Smooth muscle cell (in vitro differentiated cells): ENCODE measurements at regions not wholly inside any gene's neighbourhood (a gene's known extent, or its start where the extent isn't known, plus 50 kb on each side); places are given as distances from the start of the nearest gene placed in this dataset.

Experiments
- DNase-seq: peaks from one replicate; lab custom pipeline; 2025; ENCODE audit not compliant: unreplicated experiment; lab: John Stamatoyannopoulos, UW
- H2AFZ ChIP-seq: fragments of 200-600 bp; sonication (generic); 2 replicates; pipeline ENCODE4 v1.6.0; 2016; ENCODE audit warnings: antibody characterized with exemption, low read depth, mild to moderate bottlenecking
- H3F3A ChIP-seq: fragments of 200-600 bp; sonication (generic); 2 replicates; pipeline ENCODE4 v1.6.0; 2017; ENCODE audit warnings: antibody characterized with exemption, low read depth
- H3K27ac ChIP-seq: fragments of 200-600 bp; sonication (generic); 2 replicates; pipeline ENCODE4 v1.5.1; 2016; ENCODE audit warnings: low read depth, mild to moderate bottlenecking
- H3K27me3 ChIP-seq: fragments of 200-600 bp; sonication (generic); 2 replicates; pipeline ENCODE4 v1.6.1; 2016; ENCODE audit warnings: low read depth, mild to moderate bottlenecking
- H3K36me3 ChIP-seq: fragments of 200-600 bp; sonication (generic); 2 replicates; pipeline ENCODE4 v1.5.1; 2016; ENCODE audit warnings: low read depth
- H3K4me1 ChIP-seq: fragments of 200-600 bp; sonication (generic); 2 replicates; pipeline ENCODE4 v1.5.1; 2016; ENCODE audit warnings: low read depth
- H3K4me2 ChIP-seq: fragments of 200-600 bp; sonication (generic); 2 replicates; pipeline ENCODE4 v1.6.0; 2016; ENCODE audit warnings: mild to moderate bottlenecking
- H3K4me3 ChIP-seq: fragments of 200-600 bp; sonication (generic); 2 replicates; pipeline ENCODE4 v1.5.1; 2016; ENCODE audit warnings: mild to moderate bottlenecking
- H3K79me2 ChIP-seq: fragments of 200-600 bp; sonication (generic); 2 replicates; pipeline ENCODE4 v1.6.0; 2016; ENCODE audit warnings: low read depth, mild to moderate bottlenecking
- H3K9ac ChIP-seq: fragments of 200-600 bp; sonication (generic); 2 replicates; pipeline ENCODE4 v1.6.0; 2016; ENCODE audit warnings: low read depth
- H3K9me3 ChIP-seq: fragments of 200-600 bp; sonication (generic); replicated peaks from 2 replicates; pipeline ENCODE4 v1.5.1; 2016; ENCODE audit warnings: low read depth
- H4K20me1 ChIP-seq: fragments of 200-600 bp; sonication (generic); 2 replicates; pipeline ENCODE4 v1.6.0; 2016; ENCODE audit warnings: low read depth
- CTCF ChIP-seq: fragments of 200-600 bp; sonication (generic); IDR thresholded peaks from 2 replicates; pipeline ENCODE4 v1.5.1; 2017; ENCODE audit warnings: borderline replicate concordance, mild to moderate bottlenecking, antibody characterized with exemption; ENCODE audit not compliant: insufficient read depth, poor library complexity, severe bottlenecking
- WGBS: methylation state at CpG from one replicate; pipeline ENCODE4 v1.1.7; 2016; ENCODE audit warnings: low lambda C conversion rate; 5-methylcytosine and 5-hydroxymethylcytosine counted together

- H3K79me2 ChIP-seq, result no peaks in the 10 kb centered on the region
- H3F3A ChIP-seq, result no peaks in the 10 kb centered on the region
- no peak overlapping the region for H3K4me2 ChIP-seq
- no peak overlapping the region for H3K4me3 ChIP-seq
- no peak overlapping the region for H2AFZ ChIP-seq
- no peaks in the 10 kb centered on the region for H3K36me3 ChIP-seq
- no peak overlapping the region for H3K27ac ChIP-seq
- H4K20me1 ChIP-seq, result no peaks in the 10 kb centered on the region
- H3K27me3 ChIP-seq, result no peaks in the 10 kb centered on the region
- 77% methylated on average over 3 of the region's 3 CpGs for WGBS
- no peaks in the 10 kb centered on the region for H3K9me3 ChIP-seq
- DNase-seq, result no peak
- TF ChIP-seq CTCF, result no peak
- no peak overlapping the region for H3K9ac ChIP-seq
- H3K4me1 ChIP-seq, result no peaks in the 10 kb centered on the region
Measured at GRCh38 chr2:52732849-52733395, 1034.7 kb upstream of the CHAC2 start.

- Histone ChIP-seq H4K20me1 (no peaks in the 10 kb centered on the region), H2AFZ (no peak overlapping the region), H3K4me3 (no peak overlapping the region), H3K27ac (no peak overlapping the region), H3K4me2 (no peak overlapping the region), H3K79me2 (no peaks in the 10 kb centered on the region), H3K4me1 (no peaks in the 10 kb centered on the region), H3F3A (no peaks in the 10 kb centered on the region), H3K9ac (no peak overlapping the region), H3K36me3 (no peaks in the 10 kb centered on the region), H3K27me3 (no peaks in the 10 kb centered on the region), H3K9me3 (no peaks in the 10 kb centered on the region)
- TF ChIP-seq CTCF, result no peak
- DNase-seq, result no peak
Measured at GRCh38 chr2:52724585-52724984, 1043.0 kb upstream of the CHAC2 start.

- Histone ChIP-seq H3K27me3 (no peaks in the 10 kb centered on the region), H3K36me3 (no peaks in the 10 kb centered on the region), H3K9ac (no peak overlapping the region), H3K79me2 (no peaks in the 10 kb centered on the region), H4K20me1 (no peaks in the 10 kb centered on the region), H2AFZ (no peak overlapping the region), H3K4me3 (no peak overlapping the region), H3K9me3 (no peaks in the 10 kb centered on the region), H3F3A (no peaks in the 10 kb centered on the region), H3K4me2 (no peak overlapping the region), H3K4me1 (no peaks in the 10 kb centered on the region), H3K27ac (no peak overlapping the region)
- DNase-seq, result no peak
- TF ChIP-seq CTCF, result no peak
- 82% methylated on average over 3 of the region's 3 CpGs for WGBS
Measured at GRCh38 chr2:52717836-52718235, 1049.8 kb upstream of the CHAC2 start.

GRCh38 chr2:52710810-52711618, 1056.6 kb upstream of the CHAC2 start:
- Histone ChIP-seq H3K4me2 (no peak overlapping the region), H3K79me2 (no peaks in the 10 kb centered on the region), H4K20me1 (no peaks in the 10 kb centered on the region), H3K27me3 (no peaks in the 10 kb centered on the region), H3K9me3 (no peaks in the 10 kb centered on the region), H3K4me1 (no peaks in the 10 kb centered on the region), H3K9ac (no peak overlapping the region), H3K27ac (no peak overlapping the region), H2AFZ (no peak overlapping the region), H3F3A (no peaks in the 10 kb centered on the region), H3K36me3 (no peaks in the 10 kb centered on the region), H3K4me3 (no peak overlapping the region)
- WGBS, result 85% methylated on average over 5 of the region's 5 CpGs
- DNase-seq, result no peak
- no peak for TF ChIP-seq CTCF
